HL-60 (cell line): ENCODE measurements at regions not wholly inside any gene's neighbourhood (a gene's known extent, or its start where the extent isn't known, plus 50 kb on each side); places are given as distances from the start of the nearest gene placed in this dataset.

ENCODE experiments used
- DNase-seq, 2 experiments: peaks; one replicate each; pipeline ENCODE4 v3.0.0-alpha.2; 2010 to 2020; ENCODE audit warnings: low read depth in 1 of 2, low spot score in 1 of 2
- H3K27ac ChIP-seq: fragments of 250-450 bp; sonication (Bioruptor Pico); replicated peaks from 2 replicates; pipeline ENCODE4 v1.5.1; 2020; ENCODE audit warnings: mild to moderate bottlenecking, moderate library complexity
- H3K27me3 ChIP-seq: fragments of 250-450 bp; sonication (Bioruptor Pico); 2 replicates; pipeline ENCODE4 v1.5.1; 2021; ENCODE audit warnings: mild to moderate bottlenecking, moderate library complexity; ENCODE audit not compliant: insufficient read depth, poor library complexity, severe bottlenecking
- H3K4me3 ChIP-seq: replicated peaks from 2 replicates; pipeline ENCODE4 v1.5.1; 2011; ENCODE audit warnings: mild to moderate bottlenecking, control low read depth, low read length; ENCODE audit not compliant: insufficient read depth
- CTCF ChIP-seq: IDR thresholded peaks from one replicate; pipeline ENCODE4 v1.5.1; 2011; ENCODE audit warnings: low read length, control low read depth, inconsistent platforms; ENCODE audit not compliant: insufficient read depth
- GABPA ChIP-seq: IDR thresholded peaks from 2 replicates; pipeline ENCODE4 v1.6.1; 2012; ENCODE audit warnings: low read depth
- POLR2AphosphoS5 ChIP-seq: IDR thresholded peaks from 2 replicates; pipeline ENCODE4 v1.6.1; 2012; ENCODE audit warnings: low read depth
- REST ChIP-seq: IDR thresholded peaks from 2 replicates; pipeline ENCODE4 v1.6.1; 2012; ENCODE audit warnings: low read depth; ENCODE audit not compliant: insufficient replicate concordance
- SPI1 ChIP-seq: IDR thresholded peaks from 2 replicates; pipeline ENCODE4 v1.6.1; 2012; ENCODE audit warnings: low read depth, mild to moderate bottlenecking, borderline replicate concordance

GRCh38 chr2:23069923-23070322 lies 315.1 kb upstream of the KLHL29 start:
- Histone ChIP-seq H3K4me3 (no peak overlapping the region), H3K27ac (no peak overlapping the region), H3K27me3 (peaks cover 3% of the 10 kb centered on the region)
- no peak for DNase-seq
- no peak for TF ChIP-seq GABPA
- no peak for TF ChIP-seq SPI1
- no peak for TF ChIP-seq CTCF
- no peak for TF ChIP-seq REST
- no peak for TF ChIP-seq POLR2AphosphoS5

DNA sequence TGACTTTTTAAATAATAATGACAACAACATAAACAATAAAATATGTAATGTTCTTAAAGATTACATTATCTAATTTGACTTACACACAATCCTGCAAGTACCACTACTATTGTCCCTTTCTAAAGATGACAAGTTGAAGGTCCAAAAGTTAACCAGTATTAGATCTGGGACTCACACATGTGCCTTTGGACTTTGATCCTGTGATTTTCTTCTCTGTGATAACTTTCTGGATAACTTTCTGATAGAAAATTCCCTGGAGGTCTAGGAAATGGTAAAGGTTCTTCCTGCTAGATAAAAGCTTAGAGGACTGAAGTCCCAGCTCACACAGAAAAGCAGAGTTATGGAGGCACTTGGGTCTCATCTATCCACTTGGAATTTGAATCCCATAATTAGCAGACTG lies 311.9 kb upstream of the KLHL29 start:
- no peak overlapping the region for H3K27ac ChIP-seq
- TF ChIP-seq GABPA (no peak), CTCF (no peak), POLR2AphosphoS5 (no peak), REST (no peak), SPI1 (no peak)
- H3K27me3 ChIP-seq, result peaks cover 3% of the 10 kb centered on the region
- no peak overlapping the region for H3K4me3 ChIP-seq
- no peak for DNase-seq

DNA sequence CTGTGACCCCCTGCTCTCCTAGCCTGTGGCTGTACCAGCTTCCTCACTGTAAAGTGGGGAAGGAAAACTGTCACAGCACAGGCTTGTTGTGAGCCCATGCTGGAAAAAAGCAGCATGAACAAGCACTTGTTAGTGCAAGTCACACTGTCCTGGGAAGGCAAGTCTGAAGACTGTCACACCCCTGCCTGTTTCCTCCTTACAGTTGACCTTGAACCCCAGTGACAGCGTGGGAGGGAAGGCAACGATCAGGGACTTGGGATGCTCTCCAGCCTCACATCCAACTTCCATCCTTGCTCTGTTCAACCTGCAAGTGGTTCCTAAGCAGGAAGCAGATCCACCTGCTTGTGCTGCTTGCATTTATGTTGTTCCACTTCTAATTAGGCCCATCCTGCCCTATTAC lies 311.3 kb upstream of the KLHL29 start:
- no peak for DNase-seq
- TF ChIP-seq SPI1 (no peak), GABPA (no peak), REST (no peak)
- H3K4me3 ChIP-seq, result no peak overlapping the region

GRCh38 chr2:23077596-23077995 lies 307.4 kb upstream of the KLHL29 start:
- Histone ChIP-seq H3K27ac (no peak overlapping the region), H3K4me3 (no peak overlapping the region), H3K27me3 (peaks cover 2% of the 10 kb centered on the region)
- DNase-seq, result no peak
- no peak for TF ChIP-seq REST
- no peak for TF ChIP-seq GABPA
- TF ChIP-seq CTCF, result no peak
- TF ChIP-seq POLR2AphosphoS5, result no peak
- TF ChIP-seq SPI1, result no peak

More for the DNA sequence above, 311.3 kb upstream of the KLHL29 start:
- Histone ChIP-seq H3K27ac (no peak overlapping the region), H3K27me3 (peaks cover 3% of the 10 kb centered on the region)
